T-helper 22 cell (primary cell): ENCODE measurements at regions not wholly inside any gene's neighbourhood (a gene's known extent, or its start where the extent isn't known, plus 50 kb on each side); places are given as distances from the start of the nearest gene placed in this dataset.

Experiments
- DNase-seq: peaks from one replicate; pipeline ENCODE4 v3.0.0-alpha.2; 2020; ENCODE audit warnings: low read depth

- DNase-seq = no peak
Observed at GRCh38 chr12:124395986-124396385, 101.1 kb downstream of the RFLNA start.

GRCh38 chr12:124395284-124395752 is 100.4 kb downstream of the RFLNA start:
- no peak for DNase-seq

GRCh38 chr12:124394462-124395128 is 99.7 kb downstream of the RFLNA start:
- no peak for DNase-seq

- DNase-seq = no peak
Observed at GRCh38 chr12:124393831-124394230, 98.9 kb downstream of the RFLNA start.

- DNase-seq = no peak
Observed at GRCh38 chr12:124393414-124393790, 98.5 kb downstream of the RFLNA start.

- no peak for DNase-seq
Observed at GRCh38 chr12:124392667-124393413, 97.9 kb downstream of the RFLNA start.

- DNase-seq = no peak
Observed at GRCh38 chr12:124392271-124392666, 97.4 kb downstream of the RFLNA start.

- DNase-seq = no peak
Observed at GRCh38 chr12:124391340-124392261, 96.7 kb downstream of the RFLNA start.

- no peak for DNase-seq
Observed at GRCh38 chr12:124390442-124391097, 95.7 kb downstream of the RFLNA start.

- DNase-seq = no peak
Observed at GRCh38 chr12:124389725-124390441, 95.0 kb downstream of the RFLNA start.

- DNase-seq = peak; percentile 45
Observed at GRCh38 chr12:124389138-124389724, 94.3 kb downstream of the RFLNA start.

- DNase-seq = peak; percentile 8
Observed at GRCh38 chr12:124388679-124389137, 93.8 kb downstream of the RFLNA start.

GRCh38 chr12:124388038-124388671 is 93.3 kb downstream of the RFLNA start:
- no peak for DNase-seq

GRCh38 chr12:124387528-124387911 is 92.6 kb downstream of the RFLNA start:
- no peak for DNase-seq

- no peak for DNase-seq
Observed at GRCh38 chr12:124386661-124387527, 92.0 kb downstream of the RFLNA start.

- DNase-seq = no peak
Observed at GRCh38 chr12:124386059-124386458, 91.2 kb downstream of the RFLNA start.

- DNase-seq = no peak
Observed at GRCh38 chr12:124385219-124385969, 90.5 kb downstream of the RFLNA start.

- DNase-seq = no peak
Observed at GRCh38 chr12:124384299-124384894, 89.5 kb downstream of the RFLNA start.
